HuH-7.5 (cell line): ENCODE measurements at regions not wholly inside any gene's neighbourhood (a gene's known extent, or its start where the extent isn't known, plus 50 kb on each side); places are given as distances from the start of the nearest gene placed in this dataset.

Source experiments
- DNase-seq: peaks from one replicate; pipeline ENCODE4 v3.0.0; 2011; ENCODE audit warnings: low spot score

DNA sequence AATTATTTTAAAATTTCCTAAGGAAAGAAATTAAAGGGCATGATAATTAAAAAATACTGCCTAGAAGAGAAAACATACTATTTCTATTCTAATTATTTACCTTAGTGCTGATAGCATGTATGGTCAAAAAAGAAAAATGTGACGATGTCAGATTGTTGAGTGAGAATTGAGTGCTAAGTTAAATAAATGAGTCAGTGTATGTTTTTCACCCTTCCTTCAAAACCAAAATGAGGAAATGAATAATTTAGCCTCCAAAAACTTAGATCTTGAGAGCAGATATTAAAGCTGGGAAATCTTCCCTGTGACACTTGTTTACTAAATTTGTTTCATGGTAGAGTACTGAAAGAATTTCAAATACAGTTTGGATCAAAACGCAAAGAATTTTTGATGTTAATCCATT lies 58.6 kb upstream of the NYAP2 start:
- DNase-seq = no peak

DNA sequence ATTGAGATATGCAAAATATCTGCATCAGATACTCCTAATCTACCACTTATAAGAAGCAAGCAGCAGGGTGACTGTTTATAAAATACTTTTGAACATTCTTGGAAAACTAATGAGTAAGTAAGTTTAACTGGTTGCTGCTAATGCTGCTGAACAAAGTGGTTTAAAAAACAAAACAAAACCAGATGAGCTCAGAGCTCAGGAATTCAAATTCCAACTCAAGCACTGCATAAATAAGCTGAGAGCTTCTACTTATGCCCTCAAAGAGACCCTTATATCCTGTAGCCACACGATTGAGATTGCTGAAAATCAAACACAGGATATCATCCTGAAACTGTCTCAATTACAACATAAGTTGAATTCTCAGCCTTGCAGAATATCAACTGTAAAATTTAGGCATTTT lies 62.3 kb upstream of the NYAP2 start:
- no peak for DNase-seq

DNA sequence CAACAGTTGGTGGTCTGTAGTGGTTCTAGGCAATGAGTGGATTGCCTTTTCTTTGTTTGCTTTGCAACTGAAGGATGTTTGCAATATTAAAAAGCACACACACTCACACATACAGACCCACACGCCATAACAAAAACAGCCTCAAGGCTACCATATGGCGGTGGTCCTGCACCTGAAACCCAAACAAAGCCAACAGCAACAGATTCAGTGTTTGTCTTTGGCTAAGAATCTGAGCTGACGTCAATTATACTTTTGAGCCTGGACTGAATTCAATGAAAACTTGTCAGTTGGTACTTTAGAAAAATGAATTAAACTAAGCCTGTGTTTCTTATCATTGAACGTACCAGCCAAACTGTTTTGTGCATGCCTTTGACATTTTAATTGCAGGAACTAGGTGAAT lies 65.0 kb upstream of the NYAP2 start:
- DNase-seq = no peak

DNA sequence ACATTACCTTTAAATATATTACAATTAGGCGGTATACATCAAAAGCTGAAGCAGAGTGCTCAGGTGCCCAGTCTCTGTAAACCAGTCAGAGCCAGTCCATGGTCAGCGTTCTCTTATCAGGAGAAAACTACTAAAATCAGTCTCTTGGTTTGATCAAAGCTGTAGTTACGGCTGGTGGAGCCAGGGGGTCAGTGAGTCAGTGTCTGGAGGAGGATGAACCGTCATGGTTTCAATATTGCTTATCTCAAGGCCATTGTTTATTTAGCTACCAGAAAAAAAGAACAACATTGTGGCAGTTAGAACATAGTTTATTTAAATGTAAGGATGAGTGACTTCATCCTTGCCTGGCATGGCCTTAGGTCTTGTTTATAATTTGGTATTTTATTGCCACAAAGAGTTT lies 71.3 kb upstream of the NYAP2 start:
- DNase-seq = no peak

DNA sequence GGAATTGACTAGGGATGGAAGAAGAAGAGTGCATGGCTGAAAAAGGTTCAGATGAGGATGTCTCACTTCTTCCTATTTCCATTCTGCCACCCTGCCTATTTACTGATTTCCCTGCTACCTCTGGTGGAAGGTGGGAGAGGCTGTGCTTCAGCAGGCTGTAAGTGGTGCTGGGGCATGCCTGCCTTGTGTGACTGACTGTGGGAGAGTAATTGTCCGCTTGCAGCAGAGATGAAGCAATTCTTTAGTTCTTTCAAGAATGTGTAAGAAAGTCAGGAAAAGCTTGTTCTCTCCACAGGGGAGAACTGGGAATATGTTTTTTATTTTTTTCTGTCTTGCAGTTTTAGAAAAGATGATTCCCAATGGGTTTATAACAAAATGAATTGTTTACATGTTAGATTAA lies 72.5 kb upstream of the NYAP2 start:
- DNase-seq = no peak

DNA sequence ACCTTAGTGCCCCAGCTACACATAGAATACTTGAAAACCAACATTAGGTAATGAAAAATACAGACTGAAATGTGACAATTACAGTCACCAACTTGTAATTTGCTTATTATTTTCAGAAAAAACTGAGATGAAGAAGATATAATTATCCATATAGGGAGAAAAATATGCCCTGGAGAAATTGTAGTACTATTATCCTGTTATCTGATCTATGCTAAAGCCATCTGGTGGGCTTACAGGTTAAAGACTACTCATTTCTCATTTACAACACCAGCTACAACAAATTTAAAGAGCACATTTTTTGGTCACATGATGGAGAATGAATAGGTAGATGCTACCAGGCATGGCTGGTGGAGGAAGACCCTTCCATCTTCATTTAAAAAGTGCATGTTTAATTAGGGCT lies 79.6 kb upstream of the NYAP2 start:
- DNase-seq = no peak

DNA sequence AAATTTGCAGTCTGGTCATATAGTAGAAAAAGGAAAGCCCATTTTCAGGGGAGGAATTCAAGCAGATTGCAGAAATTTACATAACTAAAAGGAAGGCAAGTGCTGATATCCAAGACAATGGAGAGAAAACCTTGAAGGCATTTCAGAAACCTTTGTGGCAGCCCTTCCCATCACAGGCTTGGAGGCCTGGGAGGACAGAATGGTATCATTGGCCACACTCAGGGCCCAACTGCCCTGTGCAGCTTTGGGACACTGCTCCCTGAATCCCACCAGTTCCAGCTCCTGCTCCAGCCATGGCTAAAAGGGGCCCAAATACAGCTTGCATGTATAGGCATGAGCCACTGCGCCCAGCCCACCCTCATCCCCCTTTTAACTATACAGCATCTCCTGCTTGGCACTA lies 81.1 kb upstream of the NYAP2 start:
- no peak for DNase-seq

DNA sequence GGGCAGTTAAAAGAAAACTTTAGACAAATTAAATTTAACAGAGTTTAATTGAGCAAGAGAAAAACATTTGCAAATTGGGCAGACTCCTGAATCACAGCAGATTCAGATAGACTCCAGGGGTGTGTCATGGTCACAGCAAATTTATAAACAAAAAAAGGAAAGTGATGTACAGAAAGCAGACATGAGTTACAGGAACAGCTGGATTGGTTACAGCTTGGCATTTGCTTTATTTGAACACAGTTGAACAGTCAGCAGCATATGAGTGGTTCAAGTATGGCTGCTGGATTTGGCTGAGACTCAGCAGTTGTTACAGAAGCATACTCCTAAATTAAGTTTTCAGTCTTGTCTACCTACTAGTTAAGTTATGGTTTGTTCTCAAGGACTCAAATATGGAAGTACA lies 82.3 kb upstream of the NYAP2 start:
- DNase-seq = no peak

DNA sequence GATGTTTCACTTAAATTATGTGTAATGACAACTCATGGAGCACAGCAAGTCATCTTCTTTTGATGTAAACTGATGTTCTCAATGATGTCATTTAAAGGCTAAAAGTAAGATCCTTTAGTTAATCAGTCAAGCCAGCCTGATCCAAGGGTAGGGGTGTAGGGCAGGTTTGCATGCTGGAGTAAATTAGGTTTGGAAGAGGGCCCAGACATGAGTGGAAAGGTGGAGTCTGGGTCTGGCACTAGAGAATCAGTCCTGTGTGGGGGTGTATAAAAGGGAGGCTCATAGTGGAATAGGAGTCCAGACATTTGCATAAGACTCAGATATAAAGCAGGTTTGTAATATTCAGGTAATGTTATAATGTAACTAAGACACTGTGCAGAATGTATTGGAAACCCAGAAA lies 88.8 kb upstream of the NYAP2 start:
- DNase-seq = no peak

DNA sequence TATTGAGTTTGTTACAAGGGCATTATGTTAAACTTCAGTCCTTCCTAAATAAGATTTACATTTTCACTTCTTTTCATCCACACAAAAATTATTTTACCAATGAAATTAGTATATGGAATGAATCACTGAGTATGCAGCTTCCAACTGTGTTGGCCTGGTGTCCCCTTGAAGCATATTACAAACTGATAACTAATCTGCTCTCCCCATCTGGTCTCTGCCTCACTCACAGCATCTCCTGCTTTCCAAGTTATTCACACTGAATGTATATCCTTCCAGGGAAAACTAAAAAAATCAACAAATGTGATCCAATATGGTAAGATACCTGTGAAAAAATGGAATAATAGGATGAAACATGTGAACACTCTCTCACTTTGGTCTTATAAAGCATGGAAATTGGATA lies 90.0 kb upstream of the NYAP2 start:
- no peak for DNase-seq

DNA sequence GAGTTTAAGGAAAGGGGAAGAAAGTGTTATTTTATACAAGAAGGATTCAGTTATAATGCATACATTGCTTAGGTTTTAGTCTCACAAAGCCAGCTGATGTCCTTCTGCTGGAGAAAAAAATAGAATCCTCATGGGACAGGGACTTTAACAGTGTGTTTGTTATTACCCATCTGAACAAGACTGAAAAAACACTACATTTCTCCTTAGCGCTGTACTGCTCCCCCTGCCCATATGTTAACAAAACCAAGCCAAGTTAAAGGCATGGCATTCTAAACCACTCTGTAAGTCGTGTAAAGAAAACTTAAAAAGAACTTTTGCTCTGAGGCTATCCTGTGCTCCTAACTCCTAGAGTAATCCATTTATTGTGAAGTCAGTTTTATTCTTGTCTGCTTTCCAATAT lies 102.6 kb upstream of the NYAP2 start:
- DNase-seq = no peak

DNA sequence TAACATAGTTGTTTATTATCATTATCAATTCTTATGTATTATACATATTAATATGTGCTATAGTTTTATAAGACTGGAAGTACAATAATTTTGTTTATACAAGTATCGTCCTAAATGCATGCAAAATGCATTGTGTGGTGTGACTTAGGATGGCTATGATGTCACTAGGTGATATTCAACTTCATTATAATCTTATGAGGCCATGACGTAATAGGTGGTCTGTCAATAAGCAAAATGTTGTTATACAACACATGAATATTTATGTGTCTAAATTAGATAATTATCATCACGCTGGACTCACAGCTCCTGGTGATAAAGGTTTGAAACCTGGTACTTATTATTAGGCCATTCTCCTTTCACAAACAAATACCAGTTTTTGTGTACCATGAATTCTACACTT lies 104.4 kb upstream of the NYAP2 start:
- no peak for DNase-seq

DNA sequence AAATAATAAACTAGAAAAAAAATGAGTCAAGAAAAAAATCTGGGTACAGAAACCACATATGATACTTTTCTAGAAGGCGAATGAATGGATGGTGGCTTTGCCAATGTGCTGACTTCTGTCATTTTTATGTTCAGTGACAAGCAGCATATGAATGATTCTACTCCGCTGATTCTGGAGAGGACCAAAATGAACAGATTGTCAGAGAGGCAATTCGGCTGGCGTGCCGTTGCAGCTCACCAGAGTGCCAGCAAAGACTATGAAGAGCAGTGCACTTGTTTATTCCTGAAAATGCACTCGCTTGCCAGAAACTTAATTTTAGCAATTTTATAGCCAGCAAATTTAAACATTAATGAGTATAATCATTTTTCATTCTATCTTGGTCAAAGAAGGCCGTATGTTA lies 105.9 kb upstream of the NYAP2 start:
- no peak for DNase-seq

DNA sequence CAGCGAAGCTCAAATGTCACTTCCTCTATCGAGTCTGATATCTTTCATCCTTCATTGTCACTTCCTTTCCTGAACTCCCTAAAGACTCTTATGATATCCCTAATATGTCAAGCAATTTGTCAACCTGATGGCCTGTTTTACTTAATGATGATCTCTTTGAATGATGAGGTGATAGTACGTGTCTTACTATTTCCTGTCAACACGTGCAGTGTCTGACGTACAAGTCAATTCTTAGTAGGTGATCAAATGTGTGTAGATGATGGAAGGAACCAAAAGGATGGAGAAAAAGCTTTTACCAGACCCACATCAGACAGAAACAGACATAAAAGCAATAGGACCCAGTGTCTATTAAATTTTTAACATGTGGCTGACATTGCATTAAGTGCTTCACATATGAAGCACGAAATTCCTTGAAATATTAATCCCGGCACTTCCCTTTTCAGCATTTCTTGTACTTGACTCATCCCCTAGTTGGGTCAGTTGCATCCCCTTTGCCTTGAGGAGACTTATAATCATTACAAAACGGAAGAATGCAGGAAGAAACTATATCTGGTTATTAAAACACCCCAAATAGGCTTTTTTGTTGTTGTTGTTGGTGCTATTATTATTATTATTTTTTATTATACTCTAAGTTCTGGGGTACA lies 108.6 kb upstream of the NYAP2 start:
- no peak for DNase-seq

DNA sequence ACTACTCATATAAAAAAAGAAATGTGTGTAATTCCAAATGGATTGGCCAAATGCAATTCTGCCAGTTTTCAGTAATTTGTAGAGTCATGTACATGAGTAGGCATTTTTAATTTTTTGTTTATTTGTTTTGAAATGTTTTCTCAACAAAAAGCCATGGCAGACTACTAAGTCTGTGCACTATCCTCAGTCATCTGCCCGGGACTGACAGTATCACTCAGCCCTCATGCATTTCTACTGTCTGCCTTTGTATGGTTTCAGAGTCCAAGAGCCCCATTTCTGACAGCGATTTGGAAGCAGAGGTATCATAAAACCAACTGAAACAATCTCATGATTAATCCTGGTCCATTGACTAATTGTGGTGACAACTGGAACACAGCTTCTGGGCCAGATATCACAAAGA lies 109.9 kb upstream of the NYAP2 start:
- no peak for DNase-seq

DNA sequence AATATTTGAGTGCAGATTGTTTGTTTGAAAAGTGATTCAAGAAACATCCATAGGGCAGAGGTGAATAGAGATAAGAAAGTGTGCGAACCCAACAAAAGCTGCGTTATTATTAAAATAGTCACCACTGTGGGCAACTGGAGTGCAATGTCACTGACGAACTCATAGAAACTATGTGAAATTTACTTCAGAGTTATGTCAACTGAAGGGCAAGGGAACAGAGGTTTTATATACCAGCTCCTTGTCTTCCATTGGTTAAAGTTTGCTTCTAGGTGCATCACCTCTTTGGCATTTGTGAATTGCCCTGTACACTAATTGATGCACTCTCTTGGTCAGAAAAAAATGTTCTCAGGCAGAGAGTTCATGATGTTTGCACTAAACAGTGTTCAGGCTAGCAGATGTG lies 110.5 kb upstream of the NYAP2 start:
- no peak for DNase-seq

DNA sequence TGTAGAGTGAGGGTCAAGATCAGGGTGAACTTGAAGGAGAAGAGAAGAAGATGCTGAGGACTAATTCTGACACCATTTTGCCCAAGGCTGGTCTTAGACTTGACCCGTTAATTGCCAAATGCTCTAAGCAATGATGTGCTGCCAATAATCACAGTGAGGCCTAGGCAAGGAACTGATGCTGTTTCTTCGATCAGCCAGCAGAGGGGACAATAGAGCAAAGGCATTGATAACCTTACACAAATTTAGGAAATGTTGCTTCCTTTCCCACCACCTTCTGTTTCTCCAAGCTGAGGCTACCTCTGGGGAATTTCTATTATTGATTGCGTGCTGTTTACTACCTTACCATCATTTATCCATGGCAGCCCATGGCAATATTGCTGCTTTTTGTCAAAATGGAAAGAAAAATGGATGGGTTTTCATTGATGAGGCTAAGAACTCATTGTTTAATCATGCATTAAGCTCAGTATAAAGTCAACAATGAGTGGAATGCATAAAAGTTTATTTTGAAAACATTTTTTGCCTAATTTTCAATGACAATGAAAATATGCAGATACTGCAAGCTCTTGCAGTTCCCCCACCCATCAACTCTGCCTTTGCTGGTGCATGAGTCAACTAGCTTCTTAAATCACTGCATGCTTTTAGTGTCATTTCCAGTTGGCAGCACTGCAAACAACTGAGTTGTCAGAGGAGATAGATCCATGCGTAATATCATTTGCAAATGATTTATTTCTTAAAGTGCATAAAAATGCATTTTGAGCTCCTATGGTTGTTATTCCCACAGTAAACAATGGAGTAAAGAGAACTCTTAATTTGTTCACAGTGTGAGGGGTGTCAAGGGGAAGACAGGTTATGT lies 116.4 kb upstream of the NYAP2 start:
- DNase-seq = peak; percentile 9

DNA sequence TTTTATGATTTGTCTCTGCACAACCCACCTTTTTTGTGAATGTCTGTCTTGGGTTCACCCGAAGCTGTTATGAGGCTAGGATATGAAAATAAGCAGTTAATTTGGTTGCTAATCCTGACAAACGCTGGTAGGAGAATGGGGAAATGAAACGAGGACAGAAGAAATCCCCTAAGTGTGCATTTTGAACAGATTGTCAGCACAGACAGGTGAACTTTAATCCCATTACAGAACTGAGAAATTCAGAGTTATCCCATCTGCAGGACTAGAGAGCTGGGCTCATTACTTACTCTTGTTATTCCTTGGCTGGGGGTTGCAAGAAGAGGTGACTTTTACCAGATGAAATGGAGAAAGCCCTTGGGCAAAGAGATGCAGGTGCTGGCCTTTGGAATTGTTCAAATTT lies 123.3 kb upstream of the NYAP2 start:
- no peak for DNase-seq

DNA sequence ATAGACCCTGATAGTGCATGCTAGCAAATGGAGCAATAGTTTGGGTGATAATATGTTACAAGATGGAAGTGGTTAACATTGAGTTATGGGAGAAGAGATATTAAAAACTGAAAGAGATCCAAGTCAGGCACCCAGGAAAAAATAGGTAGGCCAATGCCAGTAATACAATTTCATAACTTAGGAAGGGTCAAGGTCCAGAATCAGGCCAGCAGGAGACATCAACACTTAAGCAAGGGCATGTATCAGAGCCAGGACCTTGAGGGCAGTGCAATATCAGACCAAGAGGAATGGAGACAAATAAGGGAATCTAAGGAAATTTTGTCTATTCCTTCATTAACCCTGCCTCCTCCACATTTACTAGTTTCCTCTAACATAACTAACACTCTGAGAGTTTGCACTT lies 124.1 kb upstream of the NYAP2 start:
- no peak for DNase-seq

DNA sequence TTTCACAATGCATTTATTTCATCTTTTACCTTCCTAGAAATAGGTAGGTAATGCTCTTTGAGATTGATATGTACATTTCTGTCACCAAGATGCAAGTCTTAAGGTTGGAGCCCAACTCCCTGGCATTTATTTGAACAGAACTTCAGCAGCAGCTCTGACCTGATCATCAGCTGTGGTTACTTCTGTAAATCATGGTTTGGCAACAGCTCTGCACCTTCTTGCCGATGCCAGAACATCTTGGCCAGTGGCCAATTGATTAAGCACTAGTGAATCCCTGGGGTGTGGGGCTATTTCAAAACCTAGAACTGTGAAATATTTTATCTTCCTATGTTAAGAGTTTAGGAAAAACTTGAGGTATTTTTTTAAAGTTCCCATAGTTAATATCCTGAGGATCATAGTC lies 124.8 kb upstream of the NYAP2 start:
- DNase-seq = no peak

DNA sequence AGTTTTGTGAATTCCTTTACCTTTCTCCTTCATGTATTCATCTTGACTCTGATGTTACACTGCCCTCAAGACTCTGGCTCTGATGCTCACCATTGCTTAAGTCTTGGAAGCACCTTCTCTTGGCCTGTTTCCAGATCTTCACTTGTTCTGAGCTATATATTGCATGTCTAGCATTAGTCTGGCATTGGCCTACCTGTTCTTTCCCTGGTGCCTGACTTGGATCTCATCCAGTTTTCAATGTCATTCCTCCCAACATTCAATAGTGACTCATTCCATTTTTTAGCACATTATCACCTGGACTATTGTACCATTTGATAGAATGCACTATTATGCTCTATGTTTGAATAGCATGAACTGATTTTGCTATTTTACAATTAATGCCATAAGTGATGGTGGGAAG lies 127.3 kb upstream of the NYAP2 start:
- DNase-seq = no peak

DNA sequence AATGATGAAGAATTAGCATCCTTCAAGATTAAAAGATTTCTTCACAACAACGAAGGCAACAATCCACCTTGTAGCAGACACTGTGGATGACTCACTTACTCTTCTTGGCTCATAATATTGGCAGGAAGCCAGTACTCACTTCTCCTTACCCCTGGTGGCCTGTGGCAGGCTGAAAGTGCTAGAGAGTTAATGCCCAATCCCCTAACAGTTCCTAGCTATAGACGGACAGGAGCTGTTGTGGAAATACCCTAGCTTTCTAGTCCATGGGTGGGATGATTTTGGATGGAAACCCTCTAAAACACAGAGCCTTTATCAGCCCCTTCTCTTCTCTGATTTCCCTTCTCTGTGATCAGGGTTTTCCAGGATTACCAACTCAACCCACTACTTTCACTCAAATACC lies 128.6 kb upstream of the NYAP2 start:
- DNase-seq = no peak

DNA sequence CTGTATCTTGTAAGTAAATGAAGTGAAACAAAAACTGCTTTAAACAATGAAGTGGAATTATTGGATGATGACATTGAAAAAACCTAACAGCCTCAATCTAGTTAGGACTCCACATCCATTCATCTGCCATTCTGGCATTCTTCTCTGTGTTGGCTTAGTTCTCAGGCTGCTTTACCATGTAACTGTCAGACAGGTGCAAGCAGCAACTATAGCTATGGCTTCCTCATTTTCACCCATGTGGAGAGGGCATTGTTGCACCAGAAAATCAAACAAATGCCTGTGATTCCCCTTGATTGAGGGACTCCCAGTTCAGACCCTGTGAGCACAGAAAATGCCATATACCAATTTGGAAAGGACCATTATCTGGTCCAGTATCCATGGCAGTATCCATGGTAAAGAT lies 129.5 kb upstream of the NYAP2 start:
- DNase-seq = no peak

DNA sequence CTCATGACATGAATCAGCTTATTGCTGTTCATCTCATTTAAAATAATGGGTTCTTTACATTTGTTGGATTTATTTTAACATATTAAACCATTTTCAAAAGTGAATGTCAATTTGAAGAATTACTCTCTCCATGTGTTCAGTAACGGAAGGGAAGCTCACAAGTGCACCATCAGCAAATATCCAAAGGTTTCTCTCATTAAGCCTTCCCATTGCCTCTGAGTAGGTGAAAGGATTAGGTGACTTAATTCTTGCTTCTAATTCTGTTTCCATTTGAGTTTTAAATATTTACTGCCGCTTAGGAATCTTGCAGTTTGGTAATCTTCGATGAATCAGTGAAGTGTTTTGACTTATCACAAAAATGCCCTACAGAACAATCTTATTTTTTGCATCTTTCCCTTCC lies 145.1 kb upstream of the NYAP2 start:
- no peak for DNase-seq
